K562 (cell line): ENCODE measurements at regions not wholly inside any gene's neighbourhood (a gene's known extent, or its start where the extent isn't known, plus 50 kb on each side); places are given as distances from the start of the nearest gene placed in this dataset.

ENCODE experiments used
- ATAC-seq: fragments of 200-7000 bp; cut with Tn5 transposase; 3 replicates; pipeline ENCODE4 v1.9.1; 2020; ENCODE audit warnings: moderate library complexity
- BruUV-seq: library from RNA; stranded (reverse); fragments of 400-500 nt; replicated peaks from 2 replicates; lab custom pipeline; 2021; lab: Mats Ljungman, UMichigan
- CTCF ChIA-PET: fragments of 300-600 bp; formaldehyde crosslinking; extraction: SDS; loops from one replicate; lab custom pipeline; 2021; ENCODE audit warnings: low intra/inter-chr PET ratio; lab: Yijun Ruan, JAX
- POLR2A ChIA-PET: fragments of 300-600, 350-650 bp; sonication (Branson Sonifier 250); formaldehyde crosslinking; extraction: SDS; loops from one replicate; lab custom pipeline; 2021; ENCODE audit warnings: antibody characterized with exemption, inconsistent platforms; lab: Yijun Ruan, JAX
- DNase-seq, 4 experiments: peaks; one replicate each; pipeline versions ENCODE4 v3.0.0 to v3.0.0-alpha.2; 2011 to 2018; ENCODE audit warnings: low spot score in 3 of 4, mixed read lengths in 3 of 4; ENCODE audit errors: extremely low read depth in 1 of 4
- FAIRE-seq: peaks from 2 replicates; lab custom pipeline; 2011; peaks lifted over from hg19 to GRCh38; lab: Jason Lieb, UNC
- H2AFZ ChIP-seq: 2 replicates; pipeline ENCODE4 v1.6.0; 2011; ENCODE audit warnings: low read depth, low read length, control low read depth, inconsistent platforms
- H3K27ac ChIP-seq: fragments of 200-600 bp; 3 replicates; pipeline ENCODE4 v1.8.0; 2011; ENCODE audit warnings: low read depth, mild to moderate bottlenecking, control low read depth, inconsistent platforms, low read length, moderate library complexity, mixed read lengths; ENCODE audit errors: extremely low read depth
- H3K27me3 ChIP-seq, 2 experiments: fragments of 300-600 bp in 1 of 2; 2 replicates in 1 of 2; 3 replicates in 1 of 2; pipeline versions ENCODE4 v1.6.0 to v1.8.0; 2011; ENCODE audit warnings: inconsistent platforms in 2 of 2, low read length in 2 of 2, mild to moderate bottlenecking in 1 of 2, mixed read lengths in 1 of 2, moderate library complexity in 1 of 2; ENCODE audit not compliant: control insufficient read depth in 2 of 2, insufficient read depth in 2 of 2
- H3K36me3 ChIP-seq: fragments of 300-600 bp; 3 replicates; pipeline ENCODE4 v1.8.0; 2011; ENCODE audit warnings: mild to moderate bottlenecking, low read length, inconsistent platforms; ENCODE audit not compliant: control insufficient read depth, insufficient read depth
- H3K4me1 ChIP-seq, 2 experiments: fragments of 200-600 bp in 1 of 2; replicated peaks in 1 of 2; 2 replicates in 1 of 2; 3 replicates in 1 of 2; pipeline versions ENCODE4 v1.5.1 to v1.8.0; 2011; ENCODE audit warnings: inconsistent platforms in 2 of 2, low read length in 2 of 2, mild to moderate bottlenecking in 1 of 2, mixed read lengths in 1 of 2, moderate library complexity in 1 of 2; ENCODE audit not compliant: control insufficient read depth in 2 of 2, insufficient read depth in 2 of 2
- H3K4me2 ChIP-seq: 2 replicates; pipeline ENCODE4 v1.6.1; 2011; ENCODE audit warnings: low read length, control low read depth, inconsistent platforms, mixed read lengths; ENCODE audit not compliant: insufficient read depth
- H3K4me3 ChIP-seq: fragments of 200-600 bp; sonication (generic), shearing (Covaris generic); 2 replicates; pipeline ENCODE4 v1.5.1; 2016; ENCODE audit warnings: control low read depth, inconsistent platforms
- H3K79me2 ChIP-seq: fragments of 200-600 bp; 3 replicates; pipeline ENCODE4 v1.8.0; 2011; ENCODE audit warnings: low read length, inconsistent platforms; ENCODE audit not compliant: control insufficient read depth, insufficient read depth
- H3K9ac ChIP-seq, 2 experiments: 2 replicates each; pipeline versions ENCODE4 v1.6.0 to v1.6.1; 2011; ENCODE audit warnings: low read depth in 2 of 2, low read length in 2 of 2, control low read depth in 1 of 2, inconsistent platforms in 1 of 2, mild to moderate bottlenecking in 1 of 2, mixed read lengths in 1 of 2; ENCODE audit not compliant: insufficient read depth in 1 of 2
- H3K9me1 ChIP-seq: one replicate; pipeline ENCODE4 v1.6.0; 2011; ENCODE audit warnings: inconsistent platforms, mild to moderate bottlenecking, low read length, moderate library complexity; ENCODE audit not compliant: control insufficient read depth, insufficient read depth
- H3K9me3 ChIP-seq: replicated peaks from 2 replicates; pipeline ENCODE4 v1.5.1; 2011; ENCODE audit warnings: low read depth, low read length, inconsistent platforms; ENCODE audit not compliant: control insufficient read depth, insufficient read depth
- H4K20me1 ChIP-seq: replicated peaks from 2 replicates; pipeline ENCODE4 v1.6.1; 2011; ENCODE audit warnings: low read length, inconsistent platforms, mixed read lengths; ENCODE audit not compliant: control insufficient read depth, insufficient read depth
- EWSR1 ChIP-seq: fragments of 450-650 bp; IDR thresholded peaks from 2 replicates; pipeline ENCODE4 v1.6.1; 2018; ENCODE audit warnings: borderline replicate concordance, mild to moderate bottlenecking, low read depth, moderate library complexity; ENCODE audit not compliant: partially characterized antibody
- FOSL1 ChIP-seq: fragments of 200-800 bp; sonication (Bioruptor generic); conservative IDR thresholded peaks from 2 replicates; pipeline ENCODE4 v1.6.1; 2016; ENCODE audit warnings: missing genetic modification characterization, missing compliant biosample characterization
- FOXM1 ChIP-seq, 2 experiments: fragments of 450-650 bp in 1 of 2; sonication (generic) in 1 of 2; formaldehyde crosslinking in 1 of 2; IDR thresholded peaks; 2 replicates each; pipeline versions ENCODE4 v1.6.1 to v1.9.0; 2017 to 2022; ENCODE audit warnings: low read depth in 2 of 2, mild to moderate bottlenecking in 2 of 2, missing genetic modification reagents in 1 of 2, moderate library complexity in 1 of 2
- MYNN ChIP-seq, 2 experiments: sonication (generic); formaldehyde crosslinking in 1 of 2; IDR thresholded peaks; 2 replicates each; pipeline versions ENCODE4 v1.5.0 to v1.6.1; 2016 to 2020; ENCODE audit warnings: antibody characterized with exemption in 1 of 2, missing genetic modification reagents in 1 of 2
- NCOA4 ChIP-seq: fragments of 450-650 bp; IDR thresholded peaks from 2 replicates; pipeline ENCODE4 v1.6.1; 2018; ENCODE audit warnings: mild to moderate bottlenecking; ENCODE audit not compliant: partially characterized antibody
- RBFOX2 ChIP-seq: fragments of 200-400 bp; formaldehyde crosslinking; IDR thresholded peaks from 2 replicates; pipeline ENCODE4 v1.6.1; 2017; ENCODE audit warnings: low read depth, mild to moderate bottlenecking, low read length, moderate library complexity
- SLC30A9 ChIP-seq: fragments of 250-450 bp; sonication (Bioruptor Pico); IDR thresholded peaks from 2 replicates; pipeline ENCODE4 v1.8.0; 2022; ENCODE audit warnings: mild to moderate bottlenecking, moderate library complexity
- ZBED1 ChIP-seq: IDR thresholded peaks from 2 replicates; pipeline ENCODE4 v1.6.1; 2014
- ZNF384 ChIP-seq: IDR thresholded peaks from 2 replicates; pipeline ENCODE4 v1.6.1; 2012; ENCODE audit warnings: low read depth, low read length, improper control_type of control experiment
- WGBS: fragments of 100-300 bp; shearing (Covaris generic); methylation state at CpG from one replicate; pipeline ENCODE4 v1.1.6; 2016; ENCODE audit warnings: low coverage, mixed read lengths; ENCODE audit not compliant: insufficient coverage; ENCODE audit errors: missing lambda C conversion rate; 5-methylcytosine and 5-hydroxymethylcytosine counted together
- in situ Hi-C: fragments of 300-500 bp; cut with MboI; formaldehyde crosslinking; loops from 4 replicates; pipeline ENCODE4 v1.15.0; 2018; ENCODE audit warnings: inconsistent platforms, mixed read lengths
- intact Hi-C: fragments of 100-400 bp; cut with micrococcal nuclease; formaldehyde crosslinking; loops from 2 replicates; pipeline ENCODE4 v1.14.2; 2022
- TF ChIP-seq, protein P1 (sequence below): fragments of 450-650 bp; IDR thresholded peaks from 2 replicates; pipeline ENCODE4 v1.6.1; 2017; ENCODE audit warnings: antibody characterized with exemption, mild to moderate bottlenecking
- TF ChIP-seq, protein P2 (sequence below): fragments of 250-450 bp; sonication (Bioruptor Pico); IDR thresholded peaks from 2 replicates; pipeline ENCODE4 v1.5.0; 2021
- TF ChIP-seq, protein P3 (sequence below): fragments of 250-450 bp; sonication (Bioruptor Pico); IDR thresholded peaks from 2 replicates; pipeline ENCODE4 v1.4.0; 2020
- TF ChIP-seq, protein P4 (sequence below): IDR thresholded peaks from 2 replicates; pipeline ENCODE4 v1.6.1; 2011; ENCODE audit warnings: borderline replicate concordance, low read depth, mild to moderate bottlenecking, moderate library complexity, low read length; ENCODE audit not compliant: insufficient read depth, poor library complexity, severe bottlenecking

DNA sequence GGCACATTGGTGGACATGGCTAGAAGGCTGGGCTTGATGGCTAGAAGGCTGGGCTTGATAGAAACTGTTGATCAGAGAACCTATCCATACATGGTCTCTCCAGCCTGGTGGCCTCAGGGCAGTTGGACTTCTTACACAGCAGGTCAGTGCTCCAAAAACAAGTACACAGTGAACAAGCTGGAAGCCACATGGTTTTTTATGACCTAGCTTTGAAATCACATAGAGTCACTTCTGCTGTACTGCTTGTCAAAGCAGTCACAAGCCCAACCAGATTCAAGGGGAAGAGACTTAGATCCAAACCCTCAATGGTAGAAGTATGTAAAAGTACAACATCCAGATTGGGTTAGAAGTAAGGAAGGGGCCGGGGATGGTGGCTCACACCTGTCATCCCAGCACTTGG, 89.4 kb upstream of the HES1 start:
- ChIA-PET POLR2A (interaction anchor here (1.0 to 1.3 kb wide), 3 partner anchors 9 to 43 kb away, joined by 3 read pairs; no protein-coding TSS in a partner anchor), CTCF (no interaction called here)
- DNase-seq, result no peak
- 40% methylated on average over 1 of the region's 1 CpG for WGBS
- no peak for FAIRE-seq
- H3K27ac ChIP-seq, result no peak overlapping the region
- H3K27me3 ChIP-seq, result no peaks in the 10 kb centered on the region
- peaks cover 13% of the 10 kb centered on the region; the same call in 1 of the 2 replicates for H3K9me3 ChIP-seq
- no peaks in the 10 kb centered on the region for H3K79me2 ChIP-seq
- intact Hi-C loops, result no loop called here
- no TSS peak for BruUV-seq
- no peaks in the 10 kb centered on the region for H3K36me3 ChIP-seq
- H3K4me1 ChIP-seq, result peaks cover 0 to 12% of the 10 kb centered on the region in 2 experiments; a peak in 2 of 5 replicates
- no peak overlapping the region for H3K4me2 ChIP-seq
- no peaks in the 10 kb centered on the region for H3K9me1 ChIP-seq
- TF ChIP-seq FOSL1 (tag), result no peak
- TF ChIP-seq, protein P1, sequence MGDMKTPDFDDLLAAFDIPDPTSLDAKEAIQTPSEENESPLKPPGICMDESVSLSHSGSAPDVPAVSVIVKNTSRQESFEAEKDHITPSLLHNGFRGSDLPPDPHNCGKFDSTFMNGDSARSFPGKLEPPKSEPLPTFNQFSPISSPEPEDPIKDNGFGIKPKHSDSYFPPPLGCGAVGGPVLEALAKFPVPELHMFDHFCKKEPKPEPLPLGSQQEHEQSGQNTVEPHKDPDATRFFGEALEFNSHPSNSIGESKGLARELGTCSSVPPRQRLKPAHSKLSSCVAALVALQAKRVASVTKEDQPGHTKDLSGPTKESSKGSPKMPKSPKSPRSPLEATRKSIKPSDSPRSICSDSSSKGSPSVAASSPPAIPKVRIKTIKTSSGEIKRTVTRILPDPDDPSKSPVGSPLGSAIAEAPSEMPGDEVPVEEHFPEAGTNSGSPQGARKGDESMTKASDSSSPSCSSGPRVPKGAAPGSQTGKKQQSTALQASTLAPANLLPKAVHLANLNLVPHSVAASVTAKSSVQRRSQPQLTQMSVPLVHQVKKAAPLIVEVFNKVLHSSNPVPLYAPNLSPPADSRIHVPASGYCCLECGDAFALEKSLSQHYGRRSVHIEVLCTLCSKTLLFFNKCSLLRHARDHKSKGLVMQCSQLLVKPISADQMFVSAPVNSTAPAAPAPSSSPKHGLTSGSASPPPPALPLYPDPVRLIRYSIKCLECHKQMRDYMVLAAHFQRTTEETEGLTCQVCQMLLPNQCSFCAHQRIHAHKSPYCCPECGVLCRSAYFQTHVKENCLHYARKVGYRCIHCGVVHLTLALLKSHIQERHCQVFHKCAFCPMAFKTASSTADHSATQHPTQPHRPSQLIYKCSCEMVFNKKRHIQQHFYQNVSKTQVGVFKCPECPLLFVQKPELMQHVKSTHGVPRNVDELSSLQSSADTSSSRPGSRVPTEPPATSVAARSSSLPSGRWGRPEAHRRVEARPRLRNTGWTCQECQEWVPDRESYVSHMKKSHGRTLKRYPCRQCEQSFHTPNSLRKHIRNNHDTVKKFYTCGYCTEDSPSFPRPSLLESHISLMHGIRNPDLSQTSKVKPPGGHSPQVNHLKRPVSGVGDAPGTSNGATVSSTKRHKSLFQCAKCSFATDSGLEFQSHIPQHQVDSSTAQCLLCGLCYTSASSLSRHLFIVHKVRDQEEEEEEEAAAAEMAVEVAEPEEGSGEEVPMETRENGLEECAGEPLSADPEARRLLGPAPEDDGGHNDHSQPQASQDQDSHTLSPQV, result no peak
- TF ChIP-seq, protein P2, sequence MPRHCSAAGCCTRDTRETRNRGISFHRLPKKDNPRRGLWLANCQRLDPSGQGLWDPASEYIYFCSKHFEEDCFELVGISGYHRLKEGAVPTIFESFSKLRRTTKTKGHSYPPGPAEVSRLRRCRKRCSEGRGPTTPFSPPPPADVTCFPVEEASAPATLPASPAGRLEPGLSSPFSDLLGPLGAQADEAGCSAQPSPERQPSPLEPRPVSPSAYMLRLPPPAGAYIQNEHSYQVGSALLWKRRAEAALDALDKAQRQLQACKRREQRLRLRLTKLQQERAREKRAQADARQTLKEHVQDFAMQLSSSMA, result no peak
- TF ChIP-seq, protein P3, sequence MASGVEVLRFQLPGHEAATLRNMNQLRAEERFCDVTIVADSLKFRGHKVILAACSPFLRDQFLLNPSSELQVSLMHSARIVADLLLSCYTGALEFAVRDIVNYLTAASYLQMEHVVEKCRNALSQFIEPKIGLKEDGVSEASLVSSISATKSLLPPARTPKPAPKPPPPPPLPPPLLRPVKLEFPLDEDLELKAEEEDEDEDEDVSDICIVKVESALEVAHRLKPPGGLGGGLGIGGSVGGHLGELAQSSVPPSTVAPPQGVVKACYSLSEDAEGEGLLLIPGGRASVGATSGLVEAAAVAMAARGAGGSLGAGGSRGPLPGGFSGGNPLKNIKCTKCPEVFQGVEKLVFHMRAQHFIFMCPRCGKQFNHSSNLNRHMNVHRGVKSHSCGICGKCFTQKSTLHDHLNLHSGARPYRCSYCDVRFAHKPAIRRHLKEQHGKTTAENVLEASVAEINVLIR (CRISPR knock-in tag), result no peak
- no peak for TF ChIP-seq RBFOX2
- no peak for TF ChIP-seq EWSR1
- TF ChIP-seq MYNN (IDR thresholded peaks at IDR 0.05), result no peak
- no peak for TF ChIP-seq MYNN (CRISPR knock-in tag; IDR thresholded peaks at IDR 0.05)
- no peak for TF ChIP-seq ZBED1
- no peak for TF ChIP-seq FOXM1 (IDR thresholded peaks at IDR 0.05; ENCODE audit: low read depth)
- no peak for TF ChIP-seq FOXM1 (CRISPR knock-in tag; IDR thresholded peaks at IDR 0.05; ENCODE audit: low read depth)
- no peak for TF ChIP-seq SLC30A9
- TF ChIP-seq, protein P4, sequence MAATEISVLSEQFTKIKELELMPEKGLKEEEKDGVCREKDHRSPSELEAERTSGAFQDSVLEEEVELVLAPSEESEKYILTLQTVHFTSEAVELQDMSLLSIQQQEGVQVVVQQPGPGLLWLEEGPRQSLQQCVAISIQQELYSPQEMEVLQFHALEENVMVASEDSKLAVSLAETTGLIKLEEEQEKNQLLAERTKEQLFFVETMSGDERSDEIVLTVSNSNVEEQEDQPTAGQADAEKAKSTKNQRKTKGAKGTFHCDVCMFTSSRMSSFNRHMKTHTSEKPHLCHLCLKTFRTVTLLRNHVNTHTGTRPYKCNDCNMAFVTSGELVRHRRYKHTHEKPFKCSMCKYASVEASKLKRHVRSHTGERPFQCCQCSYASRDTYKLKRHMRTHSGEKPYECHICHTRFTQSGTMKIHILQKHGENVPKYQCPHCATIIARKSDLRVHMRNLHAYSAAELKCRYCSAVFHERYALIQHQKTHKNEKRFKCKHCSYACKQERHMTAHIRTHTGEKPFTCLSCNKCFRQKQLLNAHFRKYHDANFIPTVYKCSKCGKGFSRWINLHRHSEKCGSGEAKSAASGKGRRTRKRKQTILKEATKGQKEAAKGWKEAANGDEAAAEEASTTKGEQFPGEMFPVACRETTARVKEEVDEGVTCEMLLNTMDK, result no peak
- no peak for TF ChIP-seq ZNF384
- TF ChIP-seq NCOA4, result no peak
- H3K4me3 ChIP-seq, result no peak overlapping the region
- no peak for ATAC-seq
- no peak overlapping the region for H3K9ac ChIP-seq
- in situ Hi-C loops, result no loop called here
- H2AFZ ChIP-seq, result no peak overlapping the region
- H4K20me1 ChIP-seq, result no peaks in the 10 kb centered on the region
